Activated naive CD4-positive, alpha-beta T cell treated with anti-CD3 and anti-CD28 coated beads for 36 hours (primary cell): ENCODE measurements at regions not wholly inside any gene's neighbourhood (a gene's known extent, or its start where the extent isn't known, plus 50 kb on each side); places are given as distances from the start of the nearest gene placed in this dataset.

Experiments used
- CTCF ChIA-PET: fragments of 350-600 bp; sonication (Branson Sonifier 250); formaldehyde crosslinking; loops from one replicate; lab custom pipeline; 2021; ENCODE audit warnings: antibody characterized with exemption; lab: Charles Lee
- DNase-seq: peaks from one replicate; pipeline ENCODE4 v3.0.0-alpha.2; 2020
- H3K27ac Mint-ChIP-seq: one replicate; pipeline ENCODE4 v1.8.0; 2021; ENCODE audit warnings: mild to moderate bottlenecking, mixed read lengths
- H3K27me3 Mint-ChIP-seq: one replicate; pipeline ENCODE4 v1.8.0; 2021; ENCODE audit warnings: low read depth, mixed read lengths
- H3K36me3 Mint-ChIP-seq: one replicate; pipeline ENCODE4 v1.8.0; 2021; ENCODE audit warnings: low read depth, mixed read lengths
- H3K4me1 Mint-ChIP-seq: one replicate; pipeline ENCODE4 v1.8.0; 2021; ENCODE audit warnings: low read depth, mixed read lengths
- H3K4me3 Mint-ChIP-seq: one replicate; pipeline ENCODE4 v1.8.0; 2021; ENCODE audit warnings: mild to moderate bottlenecking, moderate library complexity, mixed read lengths
- H3K9me3 Mint-ChIP-seq: one replicate; pipeline ENCODE4 v1.8.0; 2021; ENCODE audit warnings: mixed read lengths
- intact Hi-C: fragments of 100-400 bp; cut with micrococcal nuclease; formaldehyde crosslinking; loops from one replicate; pipeline ENCODE4 v1.15.1; 2023

DNA sequence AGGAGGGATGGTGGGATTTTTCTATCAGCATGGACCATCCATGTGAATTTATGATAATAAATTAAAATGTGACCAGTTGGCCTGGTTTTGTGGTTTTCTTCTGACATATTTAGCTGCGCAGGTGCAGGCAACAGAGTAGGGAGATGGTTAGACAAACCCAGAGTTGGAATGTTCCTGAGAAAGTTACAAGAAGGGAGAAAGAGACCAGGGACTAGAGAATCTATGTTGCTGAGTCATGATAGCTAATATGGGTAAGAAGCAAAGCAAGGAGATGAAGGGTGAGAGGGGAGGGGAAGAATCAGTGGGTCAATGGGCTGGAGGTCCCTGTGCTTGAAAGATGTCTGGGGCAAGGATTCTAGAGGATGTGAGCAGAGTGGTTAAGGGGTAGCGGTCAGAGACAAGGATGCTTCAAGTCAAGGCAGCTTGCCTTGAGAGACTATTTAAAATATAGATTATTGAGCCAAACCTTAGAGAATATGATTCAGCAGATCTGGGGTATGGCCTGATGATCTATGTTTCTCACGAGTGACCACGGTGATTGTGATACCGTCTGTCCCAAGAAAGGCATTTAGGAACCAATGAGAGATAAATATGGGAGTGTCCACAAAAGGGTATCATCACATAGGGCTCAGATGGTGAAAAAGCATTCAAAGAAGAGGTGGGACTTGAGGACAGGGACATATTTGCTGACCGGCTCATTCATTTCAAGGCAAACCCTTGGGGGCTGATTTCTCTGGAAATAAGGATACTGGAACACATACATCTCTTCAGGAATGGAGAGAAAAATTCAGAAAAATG lies 219.7 kb upstream of the PLD5 start:
- no peaks in the 10 kb centered on the region for H3K36me3 Mint-ChIP-seq
- no peak overlapping the region for H3K27ac Mint-ChIP-seq
- H3K27me3 Mint-ChIP-seq = no peaks in the 10 kb centered on the region
- H3K4me3 Mint-ChIP-seq = no peak overlapping the region
- no peaks in the 10 kb centered on the region for H3K4me1 Mint-ChIP-seq
- CTCF ChIA-PET = no interaction called here
- no peak for DNase-seq
- intact Hi-C loops = no loop called here
- H3K9me3 Mint-ChIP-seq = peaks cover 6% of the 10 kb centered on the region

DNA sequence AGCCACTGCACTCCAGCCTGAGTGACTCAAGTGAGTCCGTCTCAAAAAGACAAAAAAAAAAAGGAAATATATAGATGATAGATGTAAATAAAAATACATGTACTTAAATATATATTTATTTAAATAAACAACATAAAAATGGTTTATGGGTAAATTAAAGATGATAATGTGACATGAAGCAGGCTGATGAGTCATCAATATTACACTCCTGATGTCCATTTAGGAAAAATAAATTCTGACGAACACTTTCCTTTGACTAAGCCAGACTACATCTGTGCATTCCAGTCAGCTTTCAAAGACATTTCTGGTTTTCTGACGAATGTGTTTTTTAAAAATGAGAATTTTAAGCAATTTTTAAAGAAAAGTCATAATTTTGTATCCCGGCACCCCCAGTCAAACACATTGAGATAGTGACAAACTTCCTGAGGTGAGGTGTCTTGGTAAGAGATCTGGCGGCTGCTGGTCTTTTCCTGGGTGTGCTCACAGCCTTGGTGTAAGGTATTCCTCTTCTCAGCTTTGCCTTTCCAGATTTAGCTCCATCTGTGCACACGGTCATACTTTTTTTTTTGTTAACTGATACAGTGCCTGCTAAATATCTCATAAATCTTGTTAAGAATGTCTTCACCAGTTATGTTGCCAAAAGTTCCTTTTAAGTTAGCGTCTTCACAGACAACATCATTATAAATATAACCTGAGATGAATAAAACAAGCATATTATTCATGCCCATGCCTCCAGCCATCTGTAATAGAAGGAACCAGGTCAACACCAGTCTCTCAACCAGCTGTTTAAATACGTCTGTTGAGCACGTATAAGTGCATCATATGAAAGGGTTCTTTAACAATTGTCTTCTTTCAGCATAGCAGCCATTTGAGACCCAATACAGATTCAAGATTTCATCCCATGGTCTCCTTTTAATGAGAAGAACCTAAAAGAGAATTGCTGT lies 214.5 kb upstream of the PLD5 start:
- no peak overlapping the region for H3K4me3 Mint-ChIP-seq
- H3K27me3 Mint-ChIP-seq = no peaks in the 10 kb centered on the region
- H3K4me1 Mint-ChIP-seq = no peaks in the 10 kb centered on the region
- no peak for DNase-seq
- intact Hi-C loops = no loop called here
- CTCF ChIA-PET = no interaction called here
- H3K27ac Mint-ChIP-seq = no peak overlapping the region
- H3K36me3 Mint-ChIP-seq = no peaks in the 10 kb centered on the region
- H3K9me3 Mint-ChIP-seq = peaks cover 6% of the 10 kb centered on the region

DNA sequence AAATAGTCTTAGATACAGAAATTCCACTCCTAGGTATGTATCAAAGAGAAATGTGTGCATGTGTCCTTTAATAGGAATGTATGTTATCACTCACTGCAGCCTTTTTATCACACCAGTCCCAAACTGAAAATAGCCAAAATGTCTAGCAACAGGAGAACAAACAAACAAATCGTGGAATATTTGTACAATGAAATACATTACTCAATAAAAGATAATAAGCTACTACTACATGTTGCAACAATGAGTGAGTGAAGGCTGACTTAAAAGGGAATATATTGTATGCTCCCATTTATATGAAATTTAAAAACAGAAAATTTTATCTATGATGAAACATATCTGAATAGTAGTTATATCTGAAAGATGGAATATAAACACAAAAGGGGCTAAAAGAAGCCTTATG lies 212.1 kb upstream of the PLD5 start:
- Mint-ChIP-seq H3K27ac (no peak overlapping the region), H3K4me3 (no peak overlapping the region), H3K27me3 (no peaks in the 10 kb centered on the region), H3K36me3 (no peaks in the 10 kb centered on the region), H3K9me3 (peaks cover 5% of the 10 kb centered on the region), H3K4me1 (no peaks in the 10 kb centered on the region)
- intact Hi-C loops = no loop called here
- DNase-seq = no peak
- CTCF ChIA-PET = no interaction called here

DNA sequence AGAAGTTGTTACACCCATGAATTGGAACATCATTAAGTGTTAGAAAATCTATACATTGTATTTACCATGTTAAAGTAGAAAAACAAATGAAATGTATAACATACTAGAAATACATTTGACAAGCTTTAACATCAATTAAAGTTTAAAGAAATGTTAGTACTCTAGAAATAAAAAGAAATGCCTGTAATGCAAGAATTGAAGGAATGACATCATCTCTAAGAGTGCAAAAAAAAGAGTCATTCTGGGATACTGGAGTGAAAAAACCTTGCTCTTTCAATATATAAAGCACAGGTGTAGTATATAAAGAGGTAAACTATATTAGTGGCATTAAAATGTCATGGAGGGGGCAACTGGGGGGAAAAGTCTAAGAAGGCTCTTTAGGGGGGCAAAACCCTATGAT lies 210.8 kb upstream of the PLD5 start:
- intact Hi-C loops = no loop called here
- no peaks in the 10 kb centered on the region for H3K4me1 Mint-ChIP-seq

DNA sequence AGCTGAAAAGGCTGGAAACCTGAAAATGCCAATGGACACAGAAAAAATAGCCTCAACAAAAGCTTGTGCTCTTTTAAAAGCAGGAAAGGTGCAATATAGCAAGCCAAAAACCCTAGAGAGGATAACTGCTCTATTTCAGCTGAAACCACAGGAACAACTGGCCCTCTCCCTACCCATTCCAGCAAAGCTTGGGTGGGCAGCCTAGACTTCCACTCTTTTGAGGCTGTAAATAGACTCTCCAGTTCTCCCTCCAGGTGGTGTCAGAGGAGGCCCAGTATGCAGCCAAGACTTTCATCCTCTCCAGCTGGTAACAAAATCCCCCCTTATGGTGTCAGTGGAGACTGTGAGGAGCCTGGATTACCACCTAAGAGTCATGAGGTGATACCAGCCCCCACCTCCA lies 206.9 kb upstream of the PLD5 start:
- no peak for DNase-seq
- H3K9me3 Mint-ChIP-seq = peaks cover 2% of the 10 kb centered on the region
- no peaks in the 10 kb centered on the region for H3K27me3 Mint-ChIP-seq
- H3K4me1 Mint-ChIP-seq = no peaks in the 10 kb centered on the region
- no peak overlapping the region for H3K27ac Mint-ChIP-seq
- H3K4me3 Mint-ChIP-seq = no peak overlapping the region
- intact Hi-C loops = no loop called here
- H3K36me3 Mint-ChIP-seq = no peaks in the 10 kb centered on the region
- CTCF ChIA-PET = no interaction called here

More for the DNA sequence above, 210.8 kb upstream of the PLD5 start:
- Mint-ChIP-seq H3K27ac (no peak overlapping the region), H3K36me3 (no peaks in the 10 kb centered on the region), H3K27me3 (no peaks in the 10 kb centered on the region), H3K9me3 (peaks cover 2% of the 10 kb centered on the region), H3K4me3 (no peak overlapping the region)
- CTCF ChIA-PET = interaction anchor here (0.7 kb wide), 1 partner anchor 1770 kb away, joined by 3 read pairs; no protein-coding TSS in a partner anchor
- no peak for DNase-seq

- no peak overlapping the region for H3K27ac Mint-ChIP-seq
- no peak overlapping the region for H3K4me3 Mint-ChIP-seq
- no peaks in the 10 kb centered on the region for H3K36me3 Mint-ChIP-seq
- CTCF ChIA-PET = no interaction called here
- intact Hi-C loops = no loop called here
- no peaks in the 10 kb centered on the region for H3K27me3 Mint-ChIP-seq
- H3K4me1 Mint-ChIP-seq = no peaks in the 10 kb centered on the region
- H3K9me3 Mint-ChIP-seq = peaks cover 2% of the 10 kb centered on the region
- no peak for DNase-seq
Measured at GRCh38 chr1:242728696-242729095, 204.2 kb upstream of the PLD5 start.

DNA sequence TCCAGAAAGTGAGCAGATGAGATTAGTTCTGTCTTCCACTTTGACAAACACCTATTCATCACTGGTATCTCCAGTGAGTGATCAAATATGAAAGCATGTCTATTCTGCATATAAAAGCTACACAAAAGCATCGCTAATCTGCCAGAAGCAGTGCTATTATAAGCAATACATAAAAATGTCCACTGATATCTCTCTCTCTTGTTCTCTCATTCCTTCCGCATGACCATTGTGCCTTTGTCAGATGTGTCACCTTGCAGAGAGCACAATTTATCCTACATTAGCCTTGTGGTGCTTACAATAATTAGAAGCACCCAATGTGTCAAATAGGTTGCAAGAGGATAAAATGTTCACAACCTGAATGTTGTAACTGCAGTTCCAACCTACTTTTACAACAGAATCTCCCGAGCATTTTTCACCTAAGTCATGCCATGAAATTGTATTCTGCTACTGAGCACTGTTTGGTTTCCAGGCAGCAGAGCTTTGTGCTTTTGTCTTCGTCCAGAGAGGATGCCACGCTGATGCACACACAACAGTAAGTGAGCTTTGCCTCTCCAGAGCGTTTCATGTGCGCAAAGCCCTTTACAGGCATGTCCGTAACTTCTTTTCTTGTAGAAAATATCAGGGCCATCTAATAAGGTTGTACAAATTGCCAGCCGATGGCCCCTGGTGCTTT lies 198.7 kb upstream of the PLD5 start:
- no peak overlapping the region for H3K27ac Mint-ChIP-seq
- no peaks in the 10 kb centered on the region for H3K9me3 Mint-ChIP-seq
- intact Hi-C loops = no loop called here
- H3K4me1 Mint-ChIP-seq = no peaks in the 10 kb centered on the region
- no peak for DNase-seq
- H3K36me3 Mint-ChIP-seq = no peaks in the 10 kb centered on the region
- H3K27me3 Mint-ChIP-seq = no peaks in the 10 kb centered on the region
- no peak overlapping the region for H3K4me3 Mint-ChIP-seq
- CTCF ChIA-PET = no interaction called here

GRCh38 chr1:242718967-242719366 lies 194.5 kb upstream of the PLD5 start:
- peaks cover 5% of the 10 kb centered on the region for H3K9me3 Mint-ChIP-seq
- H3K4me1 Mint-ChIP-seq = no peaks in the 10 kb centered on the region
- DNase-seq = no peak
- intact Hi-C loops = no loop called here
- H3K27me3 Mint-ChIP-seq = no peaks in the 10 kb centered on the region
- H3K27ac Mint-ChIP-seq = no peak overlapping the region
- CTCF ChIA-PET = no interaction called here
- no peak overlapping the region for H3K4me3 Mint-ChIP-seq
- H3K36me3 Mint-ChIP-seq = no peaks in the 10 kb centered on the region

- Mint-ChIP-seq H3K27ac (no peak overlapping the region), H3K27me3 (no peaks in the 10 kb centered on the region), H3K36me3 (no peaks in the 10 kb centered on the region), H3K9me3 (peaks cover 8% of the 10 kb centered on the region), H3K4me3 (no peak overlapping the region), H3K4me1 (no peaks in the 10 kb centered on the region)
- intact Hi-C loops = no loop called here
- CTCF ChIA-PET = no interaction called here
- DNase-seq = no peak
Measured at GRCh38 chr1:242712248-242712647, 187.8 kb upstream of the PLD5 start.

DNA sequence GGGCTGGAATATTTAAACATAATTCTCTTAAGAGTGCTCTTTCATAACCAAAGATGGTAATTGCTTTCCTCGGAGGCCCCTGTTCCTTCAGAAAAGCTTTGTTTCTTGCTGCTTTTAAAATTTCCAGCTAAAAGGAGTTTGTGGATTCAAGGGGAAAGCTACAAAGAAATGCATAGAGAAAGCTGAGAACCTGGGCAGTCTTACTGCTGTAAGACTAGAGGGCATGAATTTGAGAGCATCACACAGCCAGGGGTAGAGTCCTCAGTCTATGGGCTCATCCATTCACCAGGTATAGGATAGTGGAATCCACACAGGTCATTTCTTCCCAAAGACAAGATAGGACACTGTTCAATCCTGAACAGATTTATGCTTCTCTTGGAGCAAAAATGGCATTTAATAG lies 186.3 kb upstream of the PLD5 start:
- no peak overlapping the region for H3K27ac Mint-ChIP-seq
- intact Hi-C loops = no loop called here

GRCh38 chr1:242710286-242710685 lies 185.8 kb upstream of the PLD5 start:
- Mint-ChIP-seq H3K27ac (no peak overlapping the region), H3K27me3 (no peaks in the 10 kb centered on the region), H3K4me1 (no peaks in the 10 kb centered on the region), H3K9me3 (peaks cover 8% of the 10 kb centered on the region), H3K36me3 (no peaks in the 10 kb centered on the region), H3K4me3 (no peak overlapping the region)
- CTCF ChIA-PET = no interaction called here
- intact Hi-C loops = no loop called here
- DNase-seq = no peak

More for the DNA sequence above, 186.3 kb upstream of the PLD5 start:
- CTCF ChIA-PET = no interaction called here
- no peaks in the 10 kb centered on the region for H3K4me1 Mint-ChIP-seq
- no peak for DNase-seq
- no peaks in the 10 kb centered on the region for H3K27me3 Mint-ChIP-seq
- H3K4me3 Mint-ChIP-seq = no peak overlapping the region
- no peaks in the 10 kb centered on the region for H3K36me3 Mint-ChIP-seq
- peaks cover 8% of the 10 kb centered on the region for H3K9me3 Mint-ChIP-seq

DNA sequence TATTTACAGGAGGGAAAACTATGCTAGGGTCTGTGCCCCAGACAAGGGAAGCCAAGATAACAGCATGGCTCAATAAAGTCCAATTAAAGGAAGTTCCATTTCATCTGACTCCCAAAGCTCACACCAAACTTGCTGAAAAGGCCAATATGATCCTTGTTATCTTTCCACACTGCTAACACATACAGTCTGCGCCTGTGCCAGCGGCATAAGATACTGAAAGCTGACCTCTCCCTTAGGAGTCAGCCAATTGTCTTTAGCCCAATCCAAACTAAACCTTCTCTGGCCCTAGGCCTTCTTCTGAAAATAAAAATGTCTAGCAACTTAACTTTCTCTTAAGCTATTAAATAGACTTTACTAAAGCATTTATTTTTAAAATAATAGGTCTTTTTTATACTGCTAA lies 179.0 kb upstream of the PLD5 start:
- no peak overlapping the region for H3K4me3 Mint-ChIP-seq
- CTCF ChIA-PET = no interaction called here
- intact Hi-C loops = no loop called here
- no peaks in the 10 kb centered on the region for H3K36me3 Mint-ChIP-seq
- no peak for DNase-seq
- H3K27ac Mint-ChIP-seq = no peak overlapping the region
- H3K4me1 Mint-ChIP-seq = no peaks in the 10 kb centered on the region
- H3K27me3 Mint-ChIP-seq = peaks cover 6% of the 10 kb centered on the region
- no peaks in the 10 kb centered on the region for H3K9me3 Mint-ChIP-seq
